ENCODE measurements at regions not wholly inside any gene's neighbourhood (a gene's known extent, or its start where the extent isn't known, plus 50 kb on each side); places are given as distances from the start of the nearest gene placed in this dataset.

GRCh38 chr3:78046566-78046965 lies 1006.7 kb downstream of the ROBO2 start:
- Histone ChIP-seq H2AFZ (ENCODE audit: low read length) (no peak overlapping the region), H3K36me3 (ENCODE audit: insufficient read depth, low read length) (no peaks in the 10 kb centered on the region), H3K4me2 (ENCODE audit: low read depth, low read length, poor library complexity, severe bottlenecking) (no peak overlapping the region), H3K27me3 (ENCODE audit: insufficient read depth, low read length, poor library complexity, severe bottlenecking) (no peaks in the 10 kb centered on the region), H3K9me3 (ENCODE audit: insufficient read depth, low read depth, low read length) (no peaks in the 10 kb centered on the region), H3K9me2 (replicated peaks; ENCODE audit: low read depth, low read length) (no peaks in the 10 kb centered on the region), H3F3A (ENCODE audit: low read depth) (no peaks in the 10 kb centered on the region), H3K4me1 (ENCODE audit: insufficient read depth, low read length, poor library complexity, severe bottlenecking) (no peaks in the 10 kb centered on the region), H3K9ac (ENCODE audit: low read depth, low read length, poor library complexity, severe bottlenecking) (no peak overlapping the region), H3K4me3 (ENCODE audit: low read length, poor library complexity, severe bottlenecking) (no peak overlapping the region), H3K79me2 (ENCODE audit: insufficient read depth, low read length) (no peaks in the 10 kb centered on the region), H4K20me1 (ENCODE audit: insufficient read depth, low read length, poor library complexity, severe bottlenecking) (no peaks in the 10 kb centered on the region)
- no peak for TF ChIP-seq EZH2phosphoT487 (IDR thresholded peaks at IDR 0.05; ENCODE audit: borderline replicate concordance)
- no peak for TF ChIP-seq CTCF (conservative IDR thresholded peaks at IDR 0.05; ENCODE audit: low read length)

- H3K4me3 ChIP-seq (ENCODE audit: low read length, poor library complexity, severe bottlenecking), result peak overlapping the region; percentile 54
- H2AFZ ChIP-seq (ENCODE audit: low read length), result peak overlapping the region; percentile 65
- H3F3A ChIP-seq (ENCODE audit: low read depth), result no peaks in the 10 kb centered on the region
- TF ChIP-seq CTCF (conservative IDR thresholded peaks at IDR 0.05; ENCODE audit: low read length) (no peak), EZH2phosphoT487 (IDR thresholded peaks at IDR 0.05; ENCODE audit: borderline replicate concordance) (no peak)
- H3K4me2 ChIP-seq (ENCODE audit: low read depth, low read length, poor library complexity, severe bottlenecking), result peak overlapping the region; percentile 44
- H3K4me1 ChIP-seq (ENCODE audit: insufficient read depth, low read length, poor library complexity, severe bottlenecking), result no peaks in the 10 kb centered on the region
- H4K20me1 ChIP-seq (ENCODE audit: insufficient read depth, low read length, poor library complexity, severe bottlenecking), result no peaks in the 10 kb centered on the region
- H3K36me3 ChIP-seq (ENCODE audit: insufficient read depth, low read length), result no peaks in the 10 kb centered on the region
- no peaks in the 10 kb centered on the region for H3K9me3 ChIP-seq (ENCODE audit: insufficient read depth, low read depth, low read length)
- H3K9ac ChIP-seq (ENCODE audit: low read depth, low read length, poor library complexity, severe bottlenecking), result no peak overlapping the region
- no peaks in the 10 kb centered on the region for H3K9me2 ChIP-seq (replicated peaks; ENCODE audit: low read depth, low read length)
- H3K79me2 ChIP-seq (ENCODE audit: insufficient read depth, low read length), result no peaks in the 10 kb centered on the region
- no peaks in the 10 kb centered on the region for H3K27me3 ChIP-seq (ENCODE audit: insufficient read depth, low read length, poor library complexity, severe bottlenecking)
These were observed 1008.8 kb downstream of the ROBO2 start for GRCh38 chr3:78048698-78049097.

- H3K79me2 ChIP-seq (ENCODE audit: insufficient read depth, low read length), result no peaks in the 10 kb centered on the region
- TF ChIP-seq EZH2phosphoT487 (IDR thresholded peaks at IDR 0.05; ENCODE audit: borderline replicate concordance), result no peak
- no peak for TF ChIP-seq CTCF (conservative IDR thresholded peaks at IDR 0.05; ENCODE audit: low read length)
- no peak overlapping the region for H3K4me3 ChIP-seq (ENCODE audit: low read length, poor library complexity, severe bottlenecking)
- H3K9ac ChIP-seq (ENCODE audit: low read depth, low read length, poor library complexity, severe bottlenecking), result no peak overlapping the region
- no peaks in the 10 kb centered on the region for H3K36me3 ChIP-seq (ENCODE audit: insufficient read depth, low read length)
- H4K20me1 ChIP-seq (ENCODE audit: insufficient read depth, low read length, poor library complexity, severe bottlenecking), result no peaks in the 10 kb centered on the region
- H3K9me2 ChIP-seq (replicated peaks; ENCODE audit: low read depth, low read length), result no peaks in the 10 kb centered on the region
- no peaks in the 10 kb centered on the region for H3K27me3 ChIP-seq (ENCODE audit: insufficient read depth, low read length, poor library complexity, severe bottlenecking)
- no peak overlapping the region for H3K4me2 ChIP-seq (ENCODE audit: low read depth, low read length, poor library complexity, severe bottlenecking)
- no peaks in the 10 kb centered on the region for H3K4me1 ChIP-seq (ENCODE audit: insufficient read depth, low read length, poor library complexity, severe bottlenecking)
- H2AFZ ChIP-seq (ENCODE audit: low read length), result peak overlapping the region; percentile 65; the same call in 1 of the 2 replicates
- H3K9me3 ChIP-seq (ENCODE audit: insufficient read depth, low read depth, low read length), result no peaks in the 10 kb centered on the region
- no peaks in the 10 kb centered on the region for H3F3A ChIP-seq (ENCODE audit: low read depth)
These were observed 1009.6 kb downstream of the ROBO2 start for GRCh38 chr3:78049521-78049920.
